H9 (cell line): ENCODE measurements at regions not wholly inside any gene's neighbourhood (a gene's known extent, or its start where the extent isn't known, plus 50 kb on each side); places are given as distances from the start of the nearest gene placed in this dataset.

ENCODE experiments used
- DNase-seq: peaks from one replicate; pipeline ENCODE4 v3.0.0-alpha.2; 2017
- H2AFZ ChIP-seq: one replicate; pipeline ENCODE4 v1.6.1; 2013; ENCODE audit warnings: mild to moderate bottlenecking, low read length, control low read depth, moderate library complexity
- H2AK5ac ChIP-seq: 2 replicates; pipeline ENCODE4 v1.6.1; 2013; ENCODE audit warnings: low read length, control low read depth, mixed read lengths; ENCODE audit not compliant: insufficient read length
- H2BK120ac ChIP-seq: one replicate; pipeline ENCODE4 v1.6.1; 2013; ENCODE audit warnings: low read depth, mild to moderate bottlenecking, low read length, control low read depth, inconsistent platforms; ENCODE audit not compliant: poor library complexity, severe bottlenecking
- H2BK12ac ChIP-seq: 2 replicates; pipeline ENCODE4 v1.6.1; 2013; ENCODE audit warnings: low read length, control low read depth, mixed read lengths, low read depth; ENCODE audit not compliant: insufficient read length
- H2BK15ac ChIP-seq: 2 replicates; pipeline ENCODE4 v1.6.1; 2013; ENCODE audit warnings: low read depth, low read length, control low read depth
- H2BK20ac ChIP-seq: one replicate; pipeline ENCODE4 v1.6.1; 2013; ENCODE audit warnings: low read depth, mild to moderate bottlenecking, low read length, control low read depth, inconsistent platforms; ENCODE audit not compliant: poor library complexity, severe bottlenecking
- H2BK5ac ChIP-seq: 2 replicates; pipeline ENCODE4 v1.6.1; 2013; ENCODE audit warnings: low read length, control low read depth, mixed read lengths; ENCODE audit not compliant: insufficient read length
- H3K14ac ChIP-seq: 2 replicates; pipeline ENCODE4 v1.6.1; 2013; ENCODE audit warnings: low read length, control low read depth; ENCODE audit not compliant: insufficient read depth
- H3K18ac ChIP-seq: 2 replicates; pipeline ENCODE4 v1.6.1; 2013; ENCODE audit warnings: low read depth, mild to moderate bottlenecking, mixed read lengths, low read length, control low read depth; ENCODE audit not compliant: insufficient read length
- H3K23ac ChIP-seq: 2 replicates; pipeline ENCODE4 v1.6.1; 2013; ENCODE audit warnings: low read length, control low read depth, mixed read lengths, low read depth; ENCODE audit not compliant: insufficient read length
- H3K23me2 ChIP-seq: 2 replicates; pipeline ENCODE4 v1.6.1; 2013; ENCODE audit warnings: low read depth, mild to moderate bottlenecking, mixed read lengths, low read length, control low read depth; ENCODE audit not compliant: insufficient read length, poor library complexity, severe bottlenecking
- H3K27ac ChIP-seq: 2 replicates; pipeline ENCODE4 v1.5.1; 2013; ENCODE audit warnings: low read length, control low read depth, mixed read lengths, low read depth; ENCODE audit not compliant: insufficient read length
- H3K27me3 ChIP-seq: 2 replicates; pipeline ENCODE4 v1.6.1; 2013; ENCODE audit warnings: low read length, control low read depth, inconsistent platforms; ENCODE audit not compliant: insufficient read depth
- H3K4ac ChIP-seq: 2 replicates; pipeline ENCODE4 v1.6.1; 2013; ENCODE audit warnings: low read depth, mild to moderate bottlenecking, control low read depth, inconsistent platforms, low read length, moderate library complexity
- H3K4me1 ChIP-seq: 2 replicates; pipeline ENCODE4 v1.6.1; 2013; ENCODE audit warnings: low read length, control low read depth, inconsistent platforms; ENCODE audit not compliant: insufficient read depth
- H3K4me2 ChIP-seq: 2 replicates; pipeline ENCODE4 v1.6.1; 2013; ENCODE audit warnings: low read length, control low read depth, mixed read lengths; ENCODE audit not compliant: insufficient read length, insufficient read depth
- H3K56ac ChIP-seq: 2 replicates; pipeline ENCODE4 v1.6.1; 2013; ENCODE audit warnings: low read depth, mild to moderate bottlenecking, mixed read lengths, low read length, control low read depth; ENCODE audit not compliant: insufficient read length
- H3K79me1 ChIP-seq: 2 replicates; pipeline ENCODE4 v1.6.1; 2013; ENCODE audit warnings: low read depth, mild to moderate bottlenecking, moderate library complexity, low read length, control low read depth, inconsistent platforms; ENCODE audit not compliant: insufficient read depth, poor library complexity, severe bottlenecking
- H3K79me2 ChIP-seq: 2 replicates; pipeline ENCODE4 v1.6.1; 2013; ENCODE audit warnings: low read length, control low read depth, inconsistent platforms; ENCODE audit not compliant: insufficient read depth
- H3K9ac ChIP-seq: 2 replicates; pipeline ENCODE4 v1.6.1; 2013; ENCODE audit warnings: low read length, control low read depth, mixed read lengths; ENCODE audit not compliant: insufficient read length; ENCODE audit errors: extremely low read depth
- H3K9me3 ChIP-seq: one replicate; pipeline ENCODE4 v1.6.1; 2013; ENCODE audit warnings: low read depth, low read length, inconsistent platforms; ENCODE audit not compliant: control insufficient read depth
- H3T11ph ChIP-seq: one replicate; pipeline ENCODE4 v1.6.1; 2013; ENCODE audit warnings: mild to moderate bottlenecking, low read length, control low read depth, inconsistent platforms
- H4K20me1 ChIP-seq: one replicate; pipeline ENCODE4 v1.6.1; 2013; ENCODE audit not compliant: control insufficient read depth, insufficient read length, insufficient read depth
- H4K5ac ChIP-seq: 2 replicates; pipeline ENCODE4 v1.6.1; 2013; ENCODE audit warnings: low read depth, mild to moderate bottlenecking, mixed read lengths, low read length, control low read depth; ENCODE audit not compliant: insufficient read length
- H4K8ac ChIP-seq: replicated peaks from 2 replicates; pipeline ENCODE4 v1.6.1; 2013; ENCODE audit warnings: low read length, control low read depth, mixed read lengths, low read depth; ENCODE audit not compliant: insufficient read length
- H4K91ac ChIP-seq: 2 replicates; pipeline ENCODE4 v1.6.1; 2013; ENCODE audit warnings: low read depth, mild to moderate bottlenecking, moderate library complexity, mixed read lengths, low read length, control low read depth; ENCODE audit not compliant: insufficient read length
- H3K27ac Mint-ChIP-seq, 3 experiments: 2 replicates in 2 of 3; 3 replicates in 1 of 3; pipeline ENCODE4 v1.8.0; 2020 to 2021; ENCODE audit warnings: mixed read lengths in 3 of 3, mild to moderate bottlenecking in 1 of 3, moderate library complexity in 1 of 3
- H3K27me3 Mint-ChIP-seq: 2 replicates; pipeline ENCODE4 v1.8.0; 2021; ENCODE audit warnings: low read depth, mild to moderate bottlenecking, moderate library complexity, mixed read lengths
- H3K36me3 Mint-ChIP-seq, 3 experiments: 2 replicates in 2 of 3; 3 replicates in 1 of 3; pipeline ENCODE4 v1.8.0; 2020 to 2021; ENCODE audit warnings: low read depth in 3 of 3, mixed read lengths in 3 of 3; ENCODE audit not compliant: insufficient read depth in 1 of 3
- H3K4me1 Mint-ChIP-seq, 2 experiments: 2 replicates each; pipeline ENCODE4 v1.8.0; 2020; ENCODE audit warnings: mixed read lengths in 2 of 2
- H3K4me3 Mint-ChIP-seq, 2 experiments: 2 replicates in 1 of 2; 3 replicates in 1 of 2; pipeline ENCODE4 v1.8.0; 2020 to 2021; ENCODE audit warnings: mild to moderate bottlenecking in 2 of 2, mixed read lengths in 2 of 2, moderate library complexity in 1 of 2
- H3K9me3 Mint-ChIP-seq, 2 experiments: 2 replicates in 1 of 2; 3 replicates in 1 of 2; pipeline ENCODE4 v1.8.0; 2020; ENCODE audit warnings: mild to moderate bottlenecking in 2 of 2, mixed read lengths in 2 of 2, moderate library complexity in 1 of 2
- WGBS: extraction: QIAGEN DNeasy Blood & Tissue Kit; methylation state at CpG from one replicate; pipeline ENCODE4 v1.1.7; 2013; ENCODE audit warnings: missing lambda C conversion rate, low lambda C conversion rate, mixed read lengths; ENCODE audit not compliant: insufficient read length; ENCODE audit errors: extremely low coverage; 5-methylcytosine and 5-hydroxymethylcytosine counted together
- TF ChIP-seq, protein P1 (sequence below): fragments of 200-600 bp; sonication (generic); conservative IDR thresholded peaks from 3 replicates; pipeline ENCODE4 v1.8.0; 2021; ENCODE audit warnings: antibody characterized with exemption, mild to moderate bottlenecking

GRCh38 chr4:160864253-160864652, 1299.5 kb downstream of the FSTL5 start:
- Histone ChIP-seq H2BK120ac (no peak overlapping the region), H2BK5ac (no peak overlapping the region), H3K79me2 (no peaks in the 10 kb centered on the region), H3T11ph (no peak overlapping the region), H4K20me1 (no peaks in the 10 kb centered on the region), H3K27ac (no peak overlapping the region), H2BK12ac (no peak overlapping the region), H3K9me3 (no peaks in the 10 kb centered on the region), H3K56ac (no peak overlapping the region), H2BK20ac (no peak overlapping the region), H3K9ac (no peak overlapping the region), H2AFZ (no peak overlapping the region), H3K23me2 (no peaks in the 10 kb centered on the region), H3K79me1 (no peaks in the 10 kb centered on the region), H3K27me3 (no peaks in the 10 kb centered on the region), H3K4ac (no peak overlapping the region), H3K23ac (no peak overlapping the region), H4K5ac (no peak overlapping the region), H3K14ac (no peak overlapping the region), H3K18ac (no peak overlapping the region), H4K8ac (no peak overlapping the region), H2AK5ac (no peak overlapping the region), H4K91ac (no peak overlapping the region), H3K4me1 (no peaks in the 10 kb centered on the region), H2BK15ac (no peak overlapping the region), H3K4me2 (no peak overlapping the region)
- no peak for DNase-seq
- no peaks in the 10 kb centered on the region for H3K9me3 Mint-ChIP-seq
- no peaks in the 10 kb centered on the region for H3K27me3 Mint-ChIP-seq
- H3K4me3 Mint-ChIP-seq = no peak overlapping the region
- no peak overlapping the region for H3K27ac Mint-ChIP-seq
- no CpG with 5 or more reads among the region's 1 CpG for WGBS
- TF ChIP-seq, protein P1, sequence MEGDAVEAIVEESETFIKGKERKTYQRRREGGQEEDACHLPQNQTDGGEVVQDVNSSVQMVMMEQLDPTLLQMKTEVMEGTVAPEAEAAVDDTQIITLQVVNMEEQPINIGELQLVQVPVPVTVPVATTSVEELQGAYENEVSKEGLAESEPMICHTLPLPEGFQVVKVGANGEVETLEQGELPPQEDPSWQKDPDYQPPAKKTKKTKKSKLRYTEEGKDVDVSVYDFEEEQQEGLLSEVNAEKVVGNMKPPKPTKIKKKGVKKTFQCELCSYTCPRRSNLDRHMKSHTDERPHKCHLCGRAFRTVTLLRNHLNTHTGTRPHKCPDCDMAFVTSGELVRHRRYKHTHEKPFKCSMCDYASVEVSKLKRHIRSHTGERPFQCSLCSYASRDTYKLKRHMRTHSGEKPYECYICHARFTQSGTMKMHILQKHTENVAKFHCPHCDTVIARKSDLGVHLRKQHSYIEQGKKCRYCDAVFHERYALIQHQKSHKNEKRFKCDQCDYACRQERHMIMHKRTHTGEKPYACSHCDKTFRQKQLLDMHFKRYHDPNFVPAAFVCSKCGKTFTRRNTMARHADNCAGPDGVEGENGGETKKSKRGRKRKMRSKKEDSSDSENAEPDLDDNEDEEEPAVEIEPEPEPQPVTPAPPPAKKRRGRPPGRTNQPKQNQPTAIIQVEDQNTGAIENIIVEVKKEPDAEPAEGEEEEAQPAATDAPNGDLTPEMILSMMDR = no peak
- no peaks in the 10 kb centered on the region for H3K4me1 Mint-ChIP-seq
- no peaks in the 10 kb centered on the region for H3K36me3 Mint-ChIP-seq
